ENCODE measurements at regions not wholly inside any gene's neighbourhood (a gene's known extent, or its start where the extent isn't known, plus 50 kb on each side); places are given as distances from the start of the nearest gene placed in this dataset.

GRCh38 chr20:6469695-6470094 is 297.8 kb upstream of the BMP2 start:
- intact Hi-C loops (cut with DNase I), result no loop called here
- DNase-seq (ENCODE audit: low spot score), result no peak

GRCh38 chr20:6468423-6469116 is 298.9 kb upstream of the BMP2 start:
- DNase-seq (ENCODE audit: low spot score), result no peak
- intact Hi-C loops (cut with DNase I), result no loop called here

- intact Hi-C loops (cut with DNase I), result no loop called here
- no peak for DNase-seq (ENCODE audit: low spot score)
Observed at GRCh38 chr20:6467562-6467961, 299.9 kb upstream of the BMP2 start.

GRCh38 chr20:6466075-6466810 is 301.2 kb upstream of the BMP2 start:
- intact Hi-C loops (cut with DNase I), result no loop called here
- DNase-seq (ENCODE audit: low spot score), result no peak

- no peak for DNase-seq (ENCODE audit: low spot score)
- intact Hi-C loops (cut with DNase I), result no loop called here
Observed at GRCh38 chr20:6450841-6451240, 316.6 kb upstream of the BMP2 start.

- no peak for DNase-seq (ENCODE audit: low spot score)
- intact Hi-C loops (cut with DNase I), result no loop called here
Observed at GRCh38 chr20:6440443-6440799, 317.6 kb upstream of the FERMT1 start.

GRCh38 chr20:6439737-6440442 is 317.1 kb upstream of the FERMT1 start:
- no peak for DNase-seq (ENCODE audit: low spot score)
- intact Hi-C loops (cut with DNase I), result no loop called here

- DNase-seq (ENCODE audit: low spot score), result no peak
- intact Hi-C loops (cut with DNase I), result no loop called here
Observed at GRCh38 chr20:6434131-6434530, 311.3 kb upstream of the FERMT1 start.

- DNase-seq (ENCODE audit: low spot score), result no peak
- intact Hi-C loops (cut with DNase I), result no loop called here
Observed at GRCh38 chr20:6430381-6430780, 307.6 kb upstream of the FERMT1 start.

- intact Hi-C loops (cut with DNase I), result no loop called here
- DNase-seq (ENCODE audit: low spot score), result no peak
Observed at GRCh38 chr20:6426287-6426891, 303.6 kb upstream of the FERMT1 start.

- intact Hi-C loops (cut with DNase I), result no loop called here
- DNase-seq (ENCODE audit: low spot score), result no peak
Observed at GRCh38 chr20:6421321-6422248, 298.8 kb upstream of the FERMT1 start.

- no peak for DNase-seq (ENCODE audit: low spot score)
- intact Hi-C loops (cut with DNase I), result no loop called here
Observed at GRCh38 chr20:6420336-6420735, 297.5 kb upstream of the FERMT1 start.

- intact Hi-C loops (cut with DNase I), result no loop called here
- DNase-seq (ENCODE audit: low spot score), result no peak
Observed at GRCh38 chr20:6418732-6419131, 295.9 kb upstream of the FERMT1 start.

- no peak for DNase-seq (ENCODE audit: low spot score)
- intact Hi-C loops (cut with DNase I), result no loop called here
Observed at GRCh38 chr20:6416371-6416770, 293.5 kb upstream of the FERMT1 start.

- no peak for DNase-seq (ENCODE audit: low spot score)
- intact Hi-C loops (cut with DNase I), result no loop called here
Observed at GRCh38 chr20:6411651-6412050, 288.8 kb upstream of the FERMT1 start.

GRCh38 chr20:6410721-6411120 is 287.9 kb upstream of the FERMT1 start:
- intact Hi-C loops (cut with DNase I), result no loop called here
- no peak for DNase-seq (ENCODE audit: low spot score)

GRCh38 chr20:6407163-6407562 is 284.3 kb upstream of the FERMT1 start:
- intact Hi-C loops (cut with DNase I), result no loop called here
- DNase-seq (ENCODE audit: low spot score), result no peak

GRCh38 chr20:6401893-6402557 is 279.2 kb upstream of the FERMT1 start:
- intact Hi-C loops (cut with DNase I), result no loop called here
- DNase-seq (ENCODE audit: low spot score), result no peak

- intact Hi-C loops (cut with DNase I), result no loop called here
Observed at GRCh38 chr20:6397115-6397514, 274.3 kb upstream of the FERMT1 start.

More at GRCh38 chr20:6397115-6397514, 274.3 kb upstream of the FERMT1 start:
- DNase-seq (ENCODE audit: low spot score), result no peak

Measured in cardiac septum (tissue), 1 donor.